GM18861 (cell line): ENCODE measurements at regions not wholly inside any gene's neighbourhood (a gene's known extent, or its start where the extent isn't known, plus 50 kb on each side); places are given as distances from the start of the nearest gene placed in this dataset.
A peak's percentile ranks its signal among the peaks of the same experiment; 100 is the strongest.
"Not testable (repeated sequence)": the region's sequence is repeated elsewhere in the genome, so short reads cannot be mapped to it uniquely, and the experiment has no call there.

Experiments used
- ATAC-seq: cut with Tn5 transposase; IDR thresholded peaks from one replicate; pipeline ENCODE4 v1.9.1; 2021; ENCODE audit not compliant: unreplicated experiment

- ATAC-seq = not testable (repeated sequence)
These were observed 158.0 kb downstream of the KLRB1 start for GRCh38 chr12:9449657-9450126.

DNA sequence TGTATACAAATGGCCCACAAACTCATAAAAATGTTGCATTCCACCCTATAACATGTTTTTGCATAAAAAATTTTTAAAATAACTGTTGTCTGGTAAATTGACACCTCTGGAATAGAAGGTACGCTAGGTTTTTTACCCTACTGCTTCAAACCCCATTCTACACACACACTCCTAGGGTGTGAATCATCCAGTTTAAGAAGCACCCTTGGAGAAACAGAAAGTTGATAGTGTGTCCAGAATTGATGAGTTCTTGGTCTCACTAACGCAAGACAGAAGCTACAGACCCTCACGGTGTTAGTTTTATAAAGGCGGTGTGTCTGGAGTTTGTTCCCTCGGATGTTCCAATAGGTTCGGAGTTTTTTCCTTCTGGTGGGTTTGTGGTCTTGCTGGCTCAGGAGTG lies 158.5 kb downstream of the KLRB1 start:
- no peak for ATAC-seq

DNA sequence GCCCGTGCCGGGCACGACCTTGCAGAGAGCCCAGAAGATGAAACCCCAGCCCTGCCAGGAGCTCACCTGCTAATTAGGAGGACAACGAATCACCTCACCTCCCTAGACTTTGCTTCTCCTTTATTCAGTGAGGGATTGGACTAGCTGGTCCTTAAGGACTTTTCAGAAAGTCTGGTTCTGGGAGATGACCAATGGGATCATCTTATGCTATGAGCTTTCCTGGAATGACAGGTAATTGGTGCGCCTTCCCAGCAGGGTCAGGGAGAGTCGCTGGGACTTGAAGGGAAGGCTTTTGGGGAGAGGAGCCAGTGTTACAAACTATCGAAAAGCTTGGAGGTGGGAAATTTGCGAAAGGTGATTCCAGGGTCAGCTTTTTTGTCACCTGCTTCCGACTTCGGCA lies 159.1 kb downstream of the KLRB1 start:
- ATAC-seq = not testable (repeated sequence)

DNA sequence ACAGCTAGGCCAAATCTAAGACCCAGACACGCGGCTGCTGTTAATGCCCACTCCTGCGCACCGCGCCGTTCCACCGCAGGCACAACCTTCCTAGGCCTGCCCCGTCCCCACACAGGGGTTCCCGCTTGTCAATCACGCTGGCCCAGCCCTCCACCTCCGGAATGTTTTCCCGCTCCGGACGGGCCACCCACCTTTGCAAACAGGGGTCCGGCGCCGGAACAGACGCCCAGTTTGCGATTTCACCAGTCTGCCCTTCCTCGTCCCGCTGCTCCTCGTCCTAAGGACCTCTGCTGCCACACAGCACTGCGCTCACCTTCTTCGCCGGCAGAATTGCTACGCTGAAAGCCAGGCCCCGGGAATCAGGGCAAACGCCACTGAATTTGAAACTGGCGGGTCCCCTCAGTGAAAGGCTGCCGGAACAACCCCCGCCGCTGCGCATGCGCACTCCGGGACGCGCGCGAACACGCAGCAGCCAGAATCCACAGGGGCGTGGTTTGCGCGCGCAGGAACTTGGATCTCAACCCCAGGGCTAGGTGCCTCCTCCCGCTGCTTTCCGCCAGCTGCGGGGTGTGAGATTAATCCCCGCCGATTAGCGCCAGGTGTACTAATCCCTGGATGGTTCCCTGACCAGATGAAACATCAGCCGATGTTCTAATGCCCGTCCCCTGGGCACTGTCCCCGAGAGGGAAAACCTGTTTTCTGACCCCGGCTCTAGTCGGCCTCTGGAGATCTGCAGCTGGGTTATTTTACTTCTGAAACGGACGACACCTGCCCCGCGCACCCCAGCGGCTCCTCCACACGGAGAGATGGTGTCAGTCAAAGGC lies 159.7 kb downstream of the KLRB1 start:
- peak; percentile 45 for ATAC-seq

- peak; percentile 18 for ATAC-seq
These were observed 160.6 kb downstream of the KLRB1 start for GRCh38 chr12:9446883-9447761.

GRCh38 chr12:9440428-9440827 lies 167.3 kb downstream of the KLRB1 start:
- ATAC-seq = not testable (repeated sequence)

DNA sequence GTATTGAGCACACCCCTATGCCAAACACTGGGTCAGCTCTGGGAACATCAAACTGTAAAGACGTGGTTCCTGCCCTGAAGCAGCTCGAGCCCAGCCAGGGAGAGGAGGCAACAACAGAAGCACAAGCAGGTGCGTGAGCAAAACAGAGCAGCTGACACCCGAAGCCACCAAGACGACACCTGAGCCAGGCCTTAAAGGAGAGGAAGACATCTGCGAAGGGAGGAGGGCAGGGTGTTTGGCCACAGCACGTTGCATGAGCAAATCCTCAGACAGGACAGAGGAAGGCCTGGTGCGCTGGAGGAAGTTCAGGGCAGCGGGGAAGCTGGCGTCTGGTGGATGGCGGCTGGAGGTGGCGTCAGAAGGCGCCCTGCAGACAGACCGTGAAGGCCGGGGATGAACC lies 172.0 kb downstream of the KLRB1 start:
- ATAC-seq = not testable (repeated sequence)

GRCh38 chr12:9430385-9430784 lies 177.3 kb downstream of the KLRB1 start:
- not testable (repeated sequence) for ATAC-seq

DNA sequence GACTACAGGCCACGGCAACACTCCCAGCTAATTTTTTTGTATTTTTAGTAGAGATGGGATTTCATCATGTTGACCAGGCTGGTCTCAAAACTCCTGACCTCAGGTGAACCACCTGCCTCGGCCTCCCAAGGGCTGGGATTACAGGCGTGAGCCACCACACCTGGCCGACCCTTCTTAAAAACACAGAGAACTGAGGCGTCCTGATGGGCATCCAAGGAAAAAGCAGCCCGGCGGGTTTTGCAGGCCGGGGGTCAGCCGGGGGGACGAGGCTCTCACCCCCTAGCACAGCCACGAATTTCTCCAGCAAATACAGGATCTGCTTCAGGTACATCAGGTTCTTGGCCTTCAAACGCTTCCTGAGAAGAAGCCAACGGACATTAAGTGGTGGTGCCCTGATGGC lies 178.9 kb downstream of the KLRB1 start:
- ATAC-seq = not testable (repeated sequence)

DNA sequence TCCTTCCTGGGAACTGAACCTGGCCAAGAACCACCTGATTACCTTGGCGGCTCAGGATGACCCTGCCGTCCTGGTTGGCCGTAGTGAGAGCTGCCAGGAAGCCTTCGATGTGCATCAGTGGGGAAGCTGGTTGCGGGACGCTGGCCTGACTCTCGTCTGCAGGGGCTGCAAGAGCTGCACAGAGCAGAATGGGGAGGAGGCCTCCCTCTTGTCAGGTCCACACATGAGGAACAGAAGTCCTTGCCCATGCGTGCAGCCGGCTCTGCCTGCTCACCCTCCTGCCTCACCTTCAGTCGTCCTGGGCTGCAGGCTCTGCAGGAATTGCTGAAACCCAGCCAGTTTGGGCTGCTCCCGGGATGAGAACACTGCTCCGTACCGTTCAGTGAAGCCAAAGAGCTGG lies 182.3 kb downstream of the KLRB1 start:
- ATAC-seq = not testable (repeated sequence)

GRCh38 chr12:9424175-9424740 lies 183.5 kb downstream of the KLRB1 start:
- not testable (repeated sequence) for ATAC-seq

DNA sequence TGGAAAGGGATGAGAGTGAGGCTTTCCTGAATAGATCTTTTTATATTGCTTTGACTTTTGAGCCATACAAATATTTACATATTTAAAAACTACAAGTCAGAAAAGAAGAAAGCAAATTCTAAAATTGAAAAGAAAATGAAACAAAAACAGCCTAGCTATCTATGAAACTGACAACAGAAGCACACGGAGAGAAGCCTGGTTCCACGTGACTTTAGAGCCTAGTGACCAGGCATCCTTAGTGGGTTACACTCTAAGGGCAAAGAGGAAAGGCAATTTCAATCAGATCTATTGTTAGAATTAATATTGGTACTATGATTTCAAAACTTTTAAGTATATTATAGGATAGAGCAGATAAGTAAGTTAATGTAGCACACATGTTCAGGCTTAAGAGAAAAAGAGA lies 185.0 kb downstream of the KLRB1 start:
- not testable (repeated sequence) for ATAC-seq

- not testable (repeated sequence) for ATAC-seq
These were observed 186.1 kb downstream of the KLRB1 start for GRCh38 chr12:9421520-9422086.

- not testable (repeated sequence) for ATAC-seq
These were observed 186.7 kb downstream of the KLRB1 start for GRCh38 chr12:9420817-9421519.

- not testable (repeated sequence) for ATAC-seq
These were observed 189.1 kb downstream of the KLRB1 start for GRCh38 chr12:9418669-9419041.

DNA sequence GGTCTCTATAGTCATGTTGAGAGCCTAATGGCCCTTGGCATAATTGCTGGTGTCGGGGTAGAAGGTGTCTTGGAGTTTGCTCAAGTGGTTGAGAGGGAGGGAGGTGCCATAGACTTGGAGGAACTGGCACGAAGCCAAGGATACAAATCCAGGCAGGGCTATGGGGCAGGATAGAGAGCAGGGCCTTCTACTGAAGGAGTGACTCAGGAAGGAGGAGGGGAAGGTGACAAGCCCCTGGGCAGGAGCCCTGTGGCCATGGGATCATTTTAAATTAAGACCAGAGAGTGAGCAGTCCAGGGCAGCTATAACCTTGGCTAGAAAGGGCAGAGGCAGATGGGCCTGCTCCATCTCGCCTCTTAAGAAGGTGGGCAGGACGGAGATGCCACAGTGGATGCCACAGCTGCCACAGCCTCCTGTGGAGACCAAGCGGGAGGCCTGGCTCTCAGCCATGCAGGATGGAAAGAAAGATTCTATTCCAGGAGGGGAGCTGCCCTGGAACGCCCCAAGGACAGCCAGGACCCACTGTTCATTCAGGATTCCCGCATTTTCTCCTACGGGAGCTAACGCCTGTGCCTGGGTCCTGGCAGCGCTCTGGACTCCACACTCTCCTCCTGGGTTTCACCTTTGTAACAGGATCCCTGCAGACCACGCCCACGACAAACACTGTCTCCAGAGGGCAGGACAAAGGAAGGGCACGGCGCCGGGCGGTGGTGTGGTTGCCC lies 189.6 kb downstream of the KLRB1 start:
- ATAC-seq = not testable (repeated sequence)

- ATAC-seq = not testable (repeated sequence)
These were observed 190.4 kb downstream of the KLRB1 start for GRCh38 chr12:9417341-9417740.

DNA sequence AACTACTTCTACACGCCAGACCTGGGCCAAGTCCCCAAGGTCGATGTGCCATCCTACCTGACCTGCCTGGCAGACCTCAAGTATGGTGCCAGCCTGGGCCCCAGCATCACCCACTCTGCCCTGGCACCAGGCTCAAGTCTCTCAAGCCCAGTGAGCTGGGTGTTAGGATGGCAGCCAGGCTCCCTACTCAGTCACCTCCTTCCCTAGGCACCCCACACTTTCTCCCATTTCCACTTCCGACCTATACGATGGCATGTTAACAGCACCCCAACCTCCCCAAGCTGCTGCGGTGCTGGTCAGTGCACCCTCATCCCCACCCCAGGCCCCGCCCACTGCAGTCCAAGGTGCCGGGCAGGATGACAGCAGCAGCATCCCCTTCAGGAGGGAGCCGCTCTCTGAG lies 191.4 kb downstream of the KLRB1 start:
- not testable (repeated sequence) for ATAC-seq

DNA sequence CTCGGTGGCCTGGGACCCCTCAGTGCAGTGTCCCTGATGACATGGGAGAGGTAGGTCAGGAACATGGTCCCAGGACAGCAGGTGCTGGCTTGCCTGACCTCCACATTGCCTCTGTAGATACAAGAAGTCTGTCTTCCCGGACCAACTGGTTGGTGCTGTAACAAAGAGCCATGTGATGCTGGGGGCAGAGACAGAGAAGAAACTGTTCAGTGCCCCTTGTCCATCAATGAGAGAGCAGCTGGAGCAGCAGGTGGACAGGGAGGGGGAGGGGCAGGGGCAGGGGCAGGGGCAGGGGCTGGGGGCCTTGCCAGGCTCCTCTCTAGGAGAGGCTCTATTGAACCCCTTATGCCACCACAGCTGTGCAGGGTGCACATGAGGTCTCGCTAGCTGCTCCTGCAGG lies 191.8 kb downstream of the KLRB1 start:
- ATAC-seq = not testable (repeated sequence)

DNA sequence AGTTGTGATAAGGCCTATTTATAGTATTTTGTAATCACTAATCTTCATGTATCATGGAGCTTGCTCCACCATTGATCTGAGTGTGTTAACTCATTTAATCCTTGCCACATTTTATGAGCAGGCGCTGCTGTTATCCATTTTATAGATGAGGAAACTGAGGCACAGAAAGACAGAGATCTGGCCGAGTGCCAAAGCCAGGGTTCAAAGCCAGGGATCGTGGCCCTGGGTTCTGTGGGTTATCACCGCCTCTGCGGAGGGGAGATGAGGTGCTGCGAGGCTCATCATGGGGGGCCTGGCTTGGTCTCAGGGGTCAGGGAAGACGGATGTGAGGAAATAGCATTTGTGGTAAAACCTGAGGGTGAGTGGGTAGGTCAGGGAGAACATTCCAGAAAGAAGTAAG lies 193.9 kb downstream of the KLRB1 start:
- not testable (repeated sequence) for ATAC-seq
